ENCODE measurements at regions not wholly inside any gene's neighbourhood (a gene's known extent, or its start where the extent isn't known, plus 50 kb on each side); places are given as distances from the start of the nearest gene placed in this dataset.
A peak's percentile ranks its signal among the peaks of the same experiment; 100 is the strongest.

DNA sequence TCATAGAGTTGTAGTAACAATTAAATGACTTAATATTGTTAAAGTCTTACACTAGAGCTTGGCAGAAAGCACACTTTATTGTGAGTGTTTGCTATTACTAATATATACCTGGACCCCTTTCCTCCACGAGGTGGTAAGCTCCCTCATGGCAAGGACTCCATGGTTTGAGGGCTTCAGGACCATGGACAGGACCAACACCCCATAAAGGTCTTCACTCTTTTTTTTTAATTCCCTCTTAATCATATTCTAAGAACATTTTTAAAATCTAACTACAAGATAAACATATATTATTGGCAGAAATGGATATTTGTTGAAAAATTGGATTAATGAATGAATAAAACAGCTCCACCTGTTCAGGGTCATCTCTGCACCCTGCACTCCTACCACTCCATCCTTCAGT, 154.5 kb downstream of the CBLN1 start:
- WGBS (ENCODE audit: low lambda C conversion rate, missing lambda C conversion rate) = 65% methylated on average over 1 of the region's 1 CpG
- Histone ChIP-seq H3K4me3 (no peak overlapping the region), H3K27ac (no peak overlapping the region), H2AFZ (no peak overlapping the region), H3K9me2 (replicated peaks; ENCODE audit: insufficient read depth) (no peaks in the 10 kb centered on the region), H3K79me2 (no peaks in the 10 kb centered on the region), H3K4me1 (ENCODE audit: insufficient read depth) (no peaks in the 10 kb centered on the region), H3K27me3 (no peaks in the 10 kb centered on the region), H3K9me3 (ENCODE audit: low read depth) (no peaks in the 10 kb centered on the region), H4K20me1 (ENCODE audit: insufficient read depth, poor library complexity, severe bottlenecking) (no peaks in the 10 kb centered on the region), H3K36me3 (replicated peaks; ENCODE audit: insufficient read depth, low read depth) (no peaks in the 10 kb centered on the region), H3K4me2 (no peak overlapping the region)
- DNase-seq (ENCODE audit: low spot score) = peak; percentile 31
- TF ChIP-seq EZH2 (IDR thresholded peaks at IDR 0.05; ENCODE audit: borderline replicate concordance) (no peak), EZH2phosphoT487 (IDR thresholded peaks at IDR 0.05; ENCODE audit: low read depth, severe bottlenecking, unreplicated experiment) (no peak), CTCF (IDR thresholded peaks at IDR 0.05; ENCODE audit: poor library complexity) (no peak)

GRCh38 chr16:49121636-49122035, 160.0 kb downstream of the CBLN1 start:
- H3K27ac ChIP-seq = no peak overlapping the region
- no peak for DNase-seq (ENCODE audit: low spot score)
- 83% methylated on average over 5 of the region's 5 CpGs for WGBS (ENCODE audit: low lambda C conversion rate, missing lambda C conversion rate)
- H4K20me1 ChIP-seq (ENCODE audit: insufficient read depth, poor library complexity, severe bottlenecking) = no peaks in the 10 kb centered on the region
- H3K4me2 ChIP-seq = no peak overlapping the region
- H3K9me2 ChIP-seq (replicated peaks; ENCODE audit: insufficient read depth) = no peaks in the 10 kb centered on the region
- H3K4me1 ChIP-seq (ENCODE audit: insufficient read depth) = no peaks in the 10 kb centered on the region
- H3K4me3 ChIP-seq = no peak overlapping the region
- H3K27me3 ChIP-seq = no peaks in the 10 kb centered on the region
- H2AFZ ChIP-seq = no peak overlapping the region
- no peaks in the 10 kb centered on the region for H3K36me3 ChIP-seq (replicated peaks; ENCODE audit: insufficient read depth, low read depth)
- H3K9me3 ChIP-seq (ENCODE audit: low read depth) = no peaks in the 10 kb centered on the region
- H3K79me2 ChIP-seq = no peaks in the 10 kb centered on the region
- TF ChIP-seq CTCF (IDR thresholded peaks at IDR 0.05; ENCODE audit: poor library complexity) = no peak
- TF ChIP-seq EZH2 (IDR thresholded peaks at IDR 0.05; ENCODE audit: borderline replicate concordance) = no peak
- no peak for TF ChIP-seq EZH2phosphoT487 (IDR thresholded peaks at IDR 0.05; ENCODE audit: low read depth, severe bottlenecking, unreplicated experiment)

DNA sequence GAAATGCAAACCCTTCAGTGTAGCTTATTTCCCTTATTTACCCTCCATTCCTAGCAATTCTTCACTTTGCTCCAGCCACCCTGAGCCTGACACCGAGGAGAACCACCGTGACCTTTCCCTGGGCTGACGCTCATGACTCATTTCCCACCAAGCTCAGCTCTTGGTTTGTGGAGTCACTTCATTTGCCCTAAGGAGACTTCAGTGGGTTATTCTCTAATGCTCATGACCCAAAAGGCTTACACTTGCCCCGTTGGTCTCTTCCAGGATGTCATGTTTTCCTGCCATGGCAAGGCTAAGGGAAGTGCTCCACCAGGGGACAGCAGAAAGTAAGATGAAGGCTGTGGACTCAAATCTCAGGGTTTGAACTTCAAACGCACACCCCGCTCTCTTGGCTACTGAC, 161.0 kb downstream of the CBLN1 start:
- no peak overlapping the region for H3K4me3 ChIP-seq
- 80% methylated on average over 6 of the region's 6 CpGs for WGBS (ENCODE audit: low lambda C conversion rate, missing lambda C conversion rate)
- no peak overlapping the region for H3K4me2 ChIP-seq
- H3K27me3 ChIP-seq = no peaks in the 10 kb centered on the region
- TF ChIP-seq EZH2 (IDR thresholded peaks at IDR 0.05; ENCODE audit: borderline replicate concordance) = no peak
- TF ChIP-seq CTCF (IDR thresholded peaks at IDR 0.05; ENCODE audit: poor library complexity) = no peak
- TF ChIP-seq EZH2phosphoT487 (IDR thresholded peaks at IDR 0.05; ENCODE audit: low read depth, severe bottlenecking, unreplicated experiment) = no peak
- H2AFZ ChIP-seq = no peak overlapping the region
- no peaks in the 10 kb centered on the region for H3K36me3 ChIP-seq (replicated peaks; ENCODE audit: insufficient read depth, low read depth)
- H3K79me2 ChIP-seq = no peaks in the 10 kb centered on the region
- DNase-seq (ENCODE audit: low spot score) = no peak
- H3K9me2 ChIP-seq (replicated peaks; ENCODE audit: insufficient read depth) = no peaks in the 10 kb centered on the region
- no peaks in the 10 kb centered on the region for H3K9me3 ChIP-seq (ENCODE audit: low read depth)
- H3K27ac ChIP-seq = no peak overlapping the region
- no peaks in the 10 kb centered on the region for H3K4me1 ChIP-seq (ENCODE audit: insufficient read depth)
- H4K20me1 ChIP-seq (ENCODE audit: insufficient read depth, poor library complexity, severe bottlenecking) = no peaks in the 10 kb centered on the region

GRCh38 chr16:49116873-49117272, 164.8 kb downstream of the CBLN1 start:
- Histone ChIP-seq H3K9me3 (ENCODE audit: low read depth) (no peaks in the 10 kb centered on the region), H3K4me2 (no peak overlapping the region), H3K4me3 (no peak overlapping the region), H4K20me1 (ENCODE audit: insufficient read depth, poor library complexity, severe bottlenecking) (no peaks in the 10 kb centered on the region), H3K79me2 (no peaks in the 10 kb centered on the region), H2AFZ (no peak overlapping the region), H3K27ac (no peak overlapping the region), H3K36me3 (replicated peaks; ENCODE audit: insufficient read depth, low read depth) (no peaks in the 10 kb centered on the region), H3K27me3 (no peaks in the 10 kb centered on the region), H3K4me1 (ENCODE audit: insufficient read depth) (no peaks in the 10 kb centered on the region), H3K9me2 (replicated peaks; ENCODE audit: insufficient read depth) (no peaks in the 10 kb centered on the region)
- no peak for DNase-seq (ENCODE audit: low spot score)
- WGBS (ENCODE audit: low lambda C conversion rate, missing lambda C conversion rate) = 81% methylated on average over 7 of the region's 7 CpGs
- TF ChIP-seq EZH2 (IDR thresholded peaks at IDR 0.05; ENCODE audit: borderline replicate concordance) (no peak), CTCF (IDR thresholded peaks at IDR 0.05; ENCODE audit: poor library complexity) (no peak), EZH2phosphoT487 (IDR thresholded peaks at IDR 0.05; ENCODE audit: low read depth, severe bottlenecking, unreplicated experiment) (no peak)

All from hepatocyte (in vitro differentiated cells).